ENCODE measurements at regions not wholly inside any gene's neighbourhood (a gene's known extent, or its start where the extent isn't known, plus 50 kb on each side); places are given as distances from the start of the nearest gene placed in this dataset.

- H3K9me3 ChIP-seq (ENCODE audit: control insufficient read depth, low read length): no peaks in the 10 kb centered on the region
- H3K4me3 ChIP-seq (ENCODE audit: insufficient read depth, low read depth, low read length, poor library complexity, severe bottlenecking): no peak overlapping the region
- no peak for DNase-seq
Observed at GRCh38 chr10:42986633-42987032, 90.2 kb upstream of the RET start.

DNA sequence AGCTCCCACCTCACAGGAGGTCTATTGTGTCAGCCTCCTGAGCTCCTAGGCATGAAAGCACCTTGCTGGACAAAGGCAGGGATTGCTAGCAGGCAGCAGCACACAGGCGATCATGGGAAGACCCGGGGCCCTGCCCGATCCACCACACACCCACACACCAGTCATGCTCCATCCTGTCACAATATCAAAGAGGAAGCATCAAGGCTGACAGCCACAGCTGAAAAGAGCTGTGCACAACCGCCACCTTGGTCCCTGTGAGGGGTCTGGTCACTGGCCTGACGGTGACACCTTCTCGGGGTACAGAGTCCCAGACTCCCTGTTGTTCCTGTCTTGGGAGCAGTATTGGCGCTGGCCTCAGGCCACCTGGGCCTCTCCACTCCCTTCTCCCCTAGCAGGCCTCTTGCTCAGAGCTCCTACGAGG lies 89.7 kb upstream of the RET start:
- no peaks in the 10 kb centered on the region for H3K4me1 ChIP-seq (ENCODE audit: control insufficient read depth, insufficient read depth, low read length, poor library complexity, severe bottlenecking)
- H3K27me3 ChIP-seq (replicated peaks; ENCODE audit: control insufficient read depth, insufficient read depth, low read length, poor library complexity, severe bottlenecking): no peaks in the 10 kb centered on the region

More at GRCh38 chr10:42986633-42987032, 90.2 kb upstream of the RET start:
- H3K36me3 ChIP-seq (ENCODE audit: control insufficient read depth, insufficient read depth, low read length): no peaks in the 10 kb centered on the region
- no peaks in the 10 kb centered on the region for H3K27me3 ChIP-seq (replicated peaks; ENCODE audit: control insufficient read depth, insufficient read depth, low read length, poor library complexity, severe bottlenecking)
- no peak overlapping the region for H3K27ac ChIP-seq (ENCODE audit: insufficient read depth, low read length, poor library complexity, severe bottlenecking)
- H3K4me1 ChIP-seq (ENCODE audit: control insufficient read depth, insufficient read depth, low read length, poor library complexity, severe bottlenecking): no peaks in the 10 kb centered on the region

DNA sequence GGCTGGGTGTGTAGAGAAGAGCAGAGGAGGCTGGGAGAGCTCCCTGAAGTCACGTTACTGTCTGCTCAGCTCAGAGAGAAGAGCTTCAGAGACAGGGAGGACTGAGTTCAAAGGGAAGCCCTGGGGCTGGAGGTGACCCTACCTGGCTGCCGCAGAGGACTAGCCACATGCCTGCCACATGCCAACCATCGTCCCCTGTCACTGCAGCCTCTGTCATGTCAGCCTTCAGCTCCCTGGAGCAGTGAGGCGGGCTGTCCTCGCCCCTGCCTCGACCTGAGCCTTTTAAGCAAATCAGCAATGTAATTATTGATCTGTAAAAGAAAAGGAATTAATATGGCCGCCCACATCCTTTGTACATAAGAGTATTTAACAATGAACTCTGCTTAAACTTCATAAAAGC lies 89.3 kb upstream of the RET start:
- Histone ChIP-seq H3K27me3 (replicated peaks; ENCODE audit: control insufficient read depth, insufficient read depth, low read length, poor library complexity, severe bottlenecking) (no peaks in the 10 kb centered on the region), H3K4me1 (ENCODE audit: control insufficient read depth, insufficient read depth, low read length, poor library complexity, severe bottlenecking) (no peaks in the 10 kb centered on the region), H3K9me3 (ENCODE audit: control insufficient read depth, low read length) (no peaks in the 10 kb centered on the region), H3K27ac (ENCODE audit: insufficient read depth, low read length, poor library complexity, severe bottlenecking) (no peak overlapping the region), H3K4me3 (ENCODE audit: insufficient read depth, low read depth, low read length, poor library complexity, severe bottlenecking) (no peak overlapping the region), H3K36me3 (ENCODE audit: control insufficient read depth, insufficient read depth, low read length) (no peaks in the 10 kb centered on the region)
- DNase-seq: no peak

More for the DNA sequence above, 89.7 kb upstream of the RET start:
- no peak for DNase-seq
- no peak overlapping the region for H3K4me3 ChIP-seq (ENCODE audit: insufficient read depth, low read depth, low read length, poor library complexity, severe bottlenecking)
- H3K27ac ChIP-seq (ENCODE audit: insufficient read depth, low read length, poor library complexity, severe bottlenecking): no peak overlapping the region
- H3K36me3 ChIP-seq (ENCODE audit: control insufficient read depth, insufficient read depth, low read length): no peaks in the 10 kb centered on the region
- no peaks in the 10 kb centered on the region for H3K9me3 ChIP-seq (ENCODE audit: control insufficient read depth, low read length)

DNA sequence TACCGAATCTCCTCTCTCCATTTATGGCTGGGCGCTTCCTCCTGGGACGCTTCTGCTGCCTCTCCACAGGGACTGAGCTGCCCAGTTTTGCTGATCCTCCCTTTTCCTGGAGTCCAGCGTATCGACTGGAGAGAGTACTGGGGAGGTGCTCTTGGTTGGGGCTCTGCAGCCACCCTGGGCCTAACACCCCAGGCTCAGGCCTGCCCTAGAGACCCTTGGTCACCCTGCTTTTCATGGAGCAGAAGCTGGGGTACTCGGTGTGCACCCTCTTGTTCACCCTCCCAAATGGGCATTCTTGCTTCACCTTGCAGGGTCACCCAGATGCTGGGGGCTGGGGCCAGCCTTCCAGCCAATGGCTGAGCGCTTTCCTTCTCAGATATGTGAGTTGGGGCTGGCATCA lies 88.8 kb upstream of the RET start:
- Histone ChIP-seq H3K9me3 (ENCODE audit: control insufficient read depth, low read length) (no peaks in the 10 kb centered on the region), H3K27ac (ENCODE audit: insufficient read depth, low read length, poor library complexity, severe bottlenecking) (no peak overlapping the region), H3K36me3 (ENCODE audit: control insufficient read depth, insufficient read depth, low read length) (no peaks in the 10 kb centered on the region), H3K4me1 (ENCODE audit: control insufficient read depth, insufficient read depth, low read length, poor library complexity, severe bottlenecking) (no peaks in the 10 kb centered on the region), H3K27me3 (replicated peaks; ENCODE audit: control insufficient read depth, insufficient read depth, low read length, poor library complexity, severe bottlenecking) (no peaks in the 10 kb centered on the region), H3K4me3 (ENCODE audit: insufficient read depth, low read depth, low read length, poor library complexity, severe bottlenecking) (no peak overlapping the region)
- no peak for DNase-seq

DNA sequence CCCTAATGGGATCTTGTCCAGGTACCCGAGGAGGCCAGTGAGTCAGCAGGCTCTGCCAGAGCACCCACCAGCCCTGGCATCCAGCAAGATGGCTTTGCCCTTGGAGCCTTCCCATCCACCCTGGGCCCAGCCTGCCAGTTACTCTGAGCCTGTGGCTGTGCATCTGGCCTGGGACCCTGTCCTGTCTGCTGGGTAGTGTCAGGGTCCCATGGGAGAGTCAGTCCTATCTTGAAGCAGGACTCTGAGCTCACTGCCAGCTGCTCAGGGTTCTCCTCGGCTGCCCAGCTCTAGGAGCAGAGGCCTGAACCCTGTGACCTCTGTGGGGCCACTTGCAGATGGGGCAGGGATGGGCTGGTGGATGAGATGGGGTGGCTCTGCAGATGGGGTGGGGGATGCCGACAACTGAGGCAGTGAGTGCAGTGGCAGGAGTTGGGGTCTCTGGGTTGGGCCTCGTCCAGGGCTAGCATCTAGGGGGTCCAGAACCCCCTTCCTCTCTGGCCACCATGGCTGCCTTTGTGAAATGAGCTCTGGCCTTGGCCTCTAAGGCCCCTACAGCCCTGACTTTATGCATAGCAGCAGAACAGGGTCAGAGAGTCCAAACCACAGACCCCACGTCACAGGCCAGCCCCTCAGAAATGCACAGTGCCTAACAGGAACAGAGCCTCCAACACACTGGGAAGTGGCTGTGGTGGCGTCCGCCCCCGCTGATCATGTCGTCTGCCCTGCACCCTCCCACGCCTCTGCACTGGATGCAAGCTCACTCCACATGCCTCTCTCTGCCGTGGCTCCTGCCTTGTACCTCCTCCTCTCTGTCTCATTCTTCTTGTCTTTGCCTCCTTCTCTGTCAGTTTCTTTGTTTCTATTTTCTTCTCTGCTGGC lies 88.1 kb upstream of the RET start:
- no peaks in the 10 kb centered on the region for H3K9me3 ChIP-seq (ENCODE audit: control insufficient read depth, low read length)
- DNase-seq: no peak
- no peak overlapping the region for H3K27ac ChIP-seq (ENCODE audit: insufficient read depth, low read length, poor library complexity, severe bottlenecking)
- H3K4me1 ChIP-seq (ENCODE audit: control insufficient read depth, insufficient read depth, low read length, poor library complexity, severe bottlenecking): no peaks in the 10 kb centered on the region
- no peaks in the 10 kb centered on the region for H3K27me3 ChIP-seq (replicated peaks; ENCODE audit: control insufficient read depth, insufficient read depth, low read length, poor library complexity, severe bottlenecking)
- no peaks in the 10 kb centered on the region for H3K36me3 ChIP-seq (ENCODE audit: control insufficient read depth, insufficient read depth, low read length)
- no peak overlapping the region for H3K4me3 ChIP-seq (ENCODE audit: insufficient read depth, low read depth, low read length, poor library complexity, severe bottlenecking)

DNA sequence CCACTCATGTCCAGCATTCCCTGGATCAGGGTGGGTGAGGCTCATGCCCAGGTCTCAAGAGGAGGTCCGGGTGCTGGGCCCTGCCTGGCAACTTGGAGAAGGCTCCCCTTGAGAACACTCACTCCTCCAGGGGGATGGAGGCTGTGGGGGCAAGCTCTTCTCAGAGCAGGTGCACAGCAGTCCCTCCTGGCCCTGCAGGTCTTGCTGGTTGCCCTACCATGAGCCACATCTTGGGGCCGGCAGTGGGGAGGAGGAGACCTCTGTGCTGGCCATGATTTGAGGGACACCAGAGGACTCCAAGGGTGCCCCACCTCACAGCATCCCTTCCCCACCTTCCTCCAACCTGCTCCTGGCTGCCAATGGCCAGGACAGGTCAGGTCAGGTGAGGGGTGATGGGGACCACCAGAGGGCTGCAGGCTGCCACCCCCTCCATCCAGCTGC lies 87.4 kb upstream of the RET start:
- Histone ChIP-seq H3K4me1 (ENCODE audit: control insufficient read depth, insufficient read depth, low read length, poor library complexity, severe bottlenecking) (no peaks in the 10 kb centered on the region), H3K27me3 (replicated peaks; ENCODE audit: control insufficient read depth, insufficient read depth, low read length, poor library complexity, severe bottlenecking) (no peaks in the 10 kb centered on the region), H3K9me3 (ENCODE audit: control insufficient read depth, low read length) (no peaks in the 10 kb centered on the region), H3K27ac (ENCODE audit: insufficient read depth, low read length, poor library complexity, severe bottlenecking) (no peak overlapping the region), H3K4me3 (ENCODE audit: insufficient read depth, low read depth, low read length, poor library complexity, severe bottlenecking) (no peak overlapping the region), H3K36me3 (ENCODE audit: control insufficient read depth, insufficient read depth, low read length) (no peaks in the 10 kb centered on the region)
- no peak for DNase-seq

DNA sequence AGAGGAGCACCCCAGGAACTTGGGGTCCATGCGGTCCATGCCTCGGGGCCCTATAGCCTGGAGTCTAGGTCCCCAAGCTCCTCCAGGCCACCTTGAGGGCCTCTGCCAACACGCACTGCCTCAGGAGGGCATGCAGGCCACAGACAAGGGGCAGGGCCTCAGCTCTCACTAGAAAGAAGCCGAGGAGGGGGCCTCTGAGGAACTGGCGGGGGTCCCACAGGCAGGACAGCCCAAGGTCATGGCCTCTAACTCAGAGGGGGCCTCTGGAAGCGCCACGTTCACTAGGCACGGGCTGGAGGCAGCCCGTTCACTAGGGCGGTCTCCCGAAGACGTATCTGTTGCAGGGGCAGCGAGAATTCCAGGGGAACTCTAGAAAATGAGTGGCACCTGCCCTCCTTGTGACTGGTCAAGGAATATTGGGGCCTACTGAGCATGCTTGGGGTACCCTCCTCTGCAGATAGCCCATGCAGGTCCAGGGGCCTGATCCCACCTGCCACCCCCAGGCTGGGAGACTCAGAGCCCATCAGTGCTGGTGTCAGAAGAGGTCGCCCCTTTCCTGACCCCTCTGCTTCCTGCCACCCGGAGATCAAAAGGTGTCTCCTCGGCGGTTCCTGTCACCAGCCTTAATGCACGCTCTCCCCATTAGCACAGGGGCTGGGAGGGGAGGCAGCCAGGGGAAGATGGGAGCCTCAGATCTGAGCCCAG lies 86.7 kb upstream of the RET start:
- no peak for DNase-seq
- Histone ChIP-seq H3K4me3 (ENCODE audit: insufficient read depth, low read depth, low read length, poor library complexity, severe bottlenecking) (no peak overlapping the region), H3K27ac (ENCODE audit: insufficient read depth, low read length, poor library complexity, severe bottlenecking) (no peak overlapping the region), H3K27me3 (replicated peaks; ENCODE audit: control insufficient read depth, insufficient read depth, low read length, poor library complexity, severe bottlenecking) (no peaks in the 10 kb centered on the region), H3K9me3 (ENCODE audit: control insufficient read depth, low read length) (no peaks in the 10 kb centered on the region), H3K36me3 (ENCODE audit: control insufficient read depth, insufficient read depth, low read length) (no peaks in the 10 kb centered on the region), H3K4me1 (ENCODE audit: control insufficient read depth, insufficient read depth, low read length, poor library complexity, severe bottlenecking) (no peaks in the 10 kb centered on the region)

DNA sequence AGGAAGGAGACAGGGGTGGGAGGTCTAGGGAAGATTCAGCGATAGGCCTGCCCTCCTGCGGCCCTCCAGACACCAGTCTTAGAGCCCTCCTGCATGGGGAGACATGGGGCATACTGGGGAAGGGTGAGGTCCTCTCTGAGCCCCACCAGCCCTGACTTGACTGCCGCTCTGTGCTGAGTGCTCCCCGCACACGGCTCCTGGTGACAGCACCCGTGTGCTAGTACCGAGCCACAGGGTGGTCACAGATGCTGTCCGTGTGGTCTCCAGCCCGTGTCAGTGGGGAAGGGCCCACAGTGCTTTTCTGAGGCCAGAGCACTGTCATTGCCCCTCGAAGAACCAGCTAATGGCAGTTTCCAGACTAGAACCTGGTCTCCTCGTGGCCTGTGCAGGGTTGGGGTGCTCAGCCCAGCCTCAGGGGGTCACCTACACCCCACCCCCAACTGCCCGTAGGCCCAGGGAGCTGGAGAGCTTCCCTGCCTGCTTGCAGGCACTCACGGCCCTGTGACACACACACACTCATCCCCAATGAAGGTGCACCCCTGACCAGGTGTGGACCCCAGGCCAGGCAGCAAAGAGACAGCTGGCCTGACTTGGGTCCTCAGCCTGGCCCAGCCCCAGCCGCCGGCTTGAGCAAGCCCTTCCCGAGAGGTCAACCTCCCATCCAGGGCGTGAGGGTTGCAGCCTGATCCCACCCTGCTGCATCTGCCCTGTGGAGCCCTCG lies 86.0 kb upstream of the RET start:
- Histone ChIP-seq H3K36me3 (ENCODE audit: control insufficient read depth, insufficient read depth, low read length) (no peaks in the 10 kb centered on the region), H3K27ac (ENCODE audit: insufficient read depth, low read length, poor library complexity, severe bottlenecking) (no peak overlapping the region), H3K4me1 (ENCODE audit: control insufficient read depth, insufficient read depth, low read length, poor library complexity, severe bottlenecking) (no peaks in the 10 kb centered on the region), H3K27me3 (replicated peaks; ENCODE audit: control insufficient read depth, insufficient read depth, low read length, poor library complexity, severe bottlenecking) (no peaks in the 10 kb centered on the region), H3K9me3 (ENCODE audit: control insufficient read depth, low read length) (no peaks in the 10 kb centered on the region), H3K4me3 (ENCODE audit: insufficient read depth, low read depth, low read length, poor library complexity, severe bottlenecking) (no peak overlapping the region)
- no peak for DNase-seq

DNA sequence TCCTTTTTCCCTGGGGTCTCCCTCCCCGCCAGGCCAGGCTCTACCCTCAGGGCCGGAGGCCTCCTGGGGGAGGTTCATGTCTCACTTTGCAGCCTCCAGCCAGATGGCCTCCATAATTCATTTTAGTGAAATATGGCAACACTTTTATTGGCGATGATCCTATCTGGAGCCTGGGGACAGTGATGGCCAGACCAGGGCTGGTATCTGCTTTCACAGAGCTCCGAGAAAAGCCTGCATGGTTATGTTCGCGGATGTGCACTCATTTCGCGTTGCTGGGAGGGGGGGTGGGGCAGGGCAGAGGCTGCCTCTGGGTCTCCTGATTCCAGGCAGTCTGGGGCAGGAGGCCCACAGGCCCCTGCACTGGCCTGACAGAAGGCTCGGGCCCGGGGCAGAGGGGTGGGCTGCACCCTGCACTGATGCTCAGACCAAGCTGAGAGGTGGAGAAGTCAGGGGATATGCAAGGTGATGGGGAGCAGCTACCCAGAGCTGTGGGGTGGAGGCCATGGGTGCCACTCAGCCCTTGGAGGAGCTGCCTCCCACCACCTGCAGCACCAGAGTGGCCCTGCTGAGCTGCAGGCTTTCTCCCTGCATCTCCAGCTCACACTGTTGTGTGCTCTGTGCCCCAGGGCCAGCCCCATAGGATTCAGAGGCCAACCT lies 85.3 kb upstream of the RET start:
- Histone ChIP-seq H3K9me3 (ENCODE audit: control insufficient read depth, low read length) (no peaks in the 10 kb centered on the region), H3K4me3 (ENCODE audit: insufficient read depth, low read depth, low read length, poor library complexity, severe bottlenecking) (no peak overlapping the region), H3K27ac (ENCODE audit: insufficient read depth, low read length, poor library complexity, severe bottlenecking) (no peak overlapping the region), H3K36me3 (ENCODE audit: control insufficient read depth, insufficient read depth, low read length) (no peaks in the 10 kb centered on the region), H3K27me3 (replicated peaks; ENCODE audit: control insufficient read depth, insufficient read depth, low read length, poor library complexity, severe bottlenecking) (no peaks in the 10 kb centered on the region), H3K4me1 (ENCODE audit: control insufficient read depth, insufficient read depth, low read length, poor library complexity, severe bottlenecking) (no peaks in the 10 kb centered on the region)
- DNase-seq: no peak

Measured in effector memory CD4-positive, alpha-beta T cell (primary cell).